Upper lobe of right lung (tissue), 1 donor: ENCODE measurements at regions not wholly inside any gene's neighbourhood (a gene's known extent, or its start where the extent isn't known, plus 50 kb on each side); places are given as distances from the start of the nearest gene placed in this dataset.

Source experiments
- ATAC-seq: fragments of 200-7000 bp; cut with Tn5 transposase; one replicate; pipeline ENCODE4 v1.9.1; 2020; ENCODE audit warnings: mild to moderate bottlenecking, moderate library complexity
- DNase-seq: peaks from one replicate; pipeline ENCODE4 v3.0.0-alpha.2; 2020
- H3K27ac ChIP-seq: fragments of 200-600 bp; one replicate; pipeline ENCODE4 v1.8.0; 2022
- H3K27me3 ChIP-seq: fragments of 200-600 bp; one replicate; pipeline ENCODE4 v1.8.0; 2022; ENCODE audit warnings: mild to moderate bottlenecking
- H3K36me3 ChIP-seq: fragments of 200-600 bp; one replicate; pipeline ENCODE4 v1.8.0; 2022
- H3K4me1 ChIP-seq: fragments of 200-600 bp; one replicate; pipeline ENCODE4 v1.8.0; 2022
- H3K4me3 ChIP-seq: fragments of 200-600 bp; one replicate; pipeline ENCODE4 v1.8.0; 2022; ENCODE audit warnings: mild to moderate bottlenecking
- H3K9me3 ChIP-seq: fragments of 200-600 bp; one replicate; pipeline ENCODE4 v1.8.0; 2022
- CTCF ChIP-seq: fragments of 200-600 bp; IDR thresholded peaks from one replicate; pipeline ENCODE4 v1.8.0; 2022; ENCODE audit warnings: antibody characterized with exemption
- intact Hi-C: fragments of 100-400 bp; cut with DNase I; formaldehyde crosslinking; loops from one replicate; pipeline ENCODE4 v1.11.0; 2022
- donor health status: DM: no; HTN: yes; CAD: no; lungs with severe emphysema.

DNA sequence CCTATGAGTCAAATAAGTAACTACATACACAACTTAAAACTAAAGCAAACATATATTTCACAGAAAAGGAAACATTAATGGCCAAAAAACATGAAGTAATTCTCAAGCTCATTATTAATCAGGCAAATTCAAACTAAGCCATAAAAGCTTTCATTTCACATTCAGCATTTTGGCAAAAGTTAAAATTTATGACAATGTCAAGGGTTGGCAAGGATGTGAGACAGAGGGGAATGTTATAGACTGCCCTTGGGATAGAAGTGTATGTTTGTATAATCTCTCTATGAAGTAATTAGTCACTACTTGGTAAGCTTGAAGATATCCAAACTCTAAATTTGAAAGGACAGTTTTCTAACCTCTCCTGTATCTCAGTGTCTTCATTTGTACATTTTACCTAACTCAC lies 539.4 kb downstream of the RIT2 start:
- H3K36me3 ChIP-seq, result no peaks in the 10 kb centered on the region
- no peaks in the 10 kb centered on the region for H3K27me3 ChIP-seq
- ATAC-seq (no peak), DNase-seq (no peak)
- no peak for TF ChIP-seq CTCF
- no peaks in the 10 kb centered on the region for H3K4me1 ChIP-seq
- no peak overlapping the region for H3K27ac ChIP-seq
- no peak overlapping the region for H3K4me3 ChIP-seq
- no peaks in the 10 kb centered on the region for H3K9me3 ChIP-seq
- intact Hi-C loops, result no loop called here

DNA sequence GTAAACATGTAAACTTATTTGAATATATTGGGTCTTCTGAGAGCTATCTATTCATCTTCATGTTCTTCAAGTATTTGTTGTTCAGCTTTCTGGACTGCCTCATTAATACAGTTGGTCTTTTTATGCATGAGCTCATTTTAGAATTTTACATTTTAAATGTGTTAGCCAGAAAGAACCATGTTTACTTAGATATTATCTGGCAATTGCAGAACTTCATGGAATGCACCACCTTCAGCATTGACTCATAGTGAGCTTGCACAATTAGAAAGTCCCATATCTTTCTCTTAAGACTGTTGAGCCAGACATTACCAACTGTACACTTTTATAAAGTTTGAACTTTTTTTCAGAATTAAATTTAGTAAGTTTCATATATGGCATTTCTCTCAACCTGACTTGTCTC lies 536.7 kb downstream of the RIT2 start:
- Histone ChIP-seq H3K9me3 (no peaks in the 10 kb centered on the region), H3K27ac (no peak overlapping the region), H3K4me3 (no peak overlapping the region), H3K27me3 (no peaks in the 10 kb centered on the region), H3K36me3 (no peaks in the 10 kb centered on the region), H3K4me1 (no peaks in the 10 kb centered on the region)
- intact Hi-C loops, result no loop called here
- DNase-seq (no peak), ATAC-seq (no peak)
- no peak for TF ChIP-seq CTCF

DNA sequence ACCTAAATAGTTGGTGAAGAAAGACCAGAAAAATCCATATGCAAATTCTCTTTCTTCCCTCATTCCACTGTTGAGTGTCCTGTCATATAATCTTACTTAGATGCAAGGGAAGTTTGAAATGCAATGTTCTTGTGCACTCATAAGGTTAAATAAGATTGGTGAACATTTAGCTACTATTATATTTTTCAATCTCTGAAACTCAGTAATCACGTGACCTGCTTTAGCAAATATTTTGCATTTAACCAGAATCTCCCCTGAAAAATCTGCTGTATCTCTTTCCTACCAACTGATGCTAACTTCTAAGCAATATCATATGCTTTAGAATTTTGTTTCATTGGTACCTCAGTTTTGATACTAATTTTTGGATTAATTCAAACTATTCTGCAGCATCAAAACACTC lies 533.2 kb downstream of the RIT2 start:
- no peak for ATAC-seq
- no peak for DNase-seq
- intact Hi-C loops, result no loop called here

GRCh38 chr18:42583283-42583731 lies 532.2 kb downstream of the RIT2 start:
- intact Hi-C loops, result no loop called here
- H3K27me3 ChIP-seq, result no peaks in the 10 kb centered on the region
- no peaks in the 10 kb centered on the region for H3K9me3 ChIP-seq
- no peak for DNase-seq
- H3K36me3 ChIP-seq, result no peaks in the 10 kb centered on the region
- no peak overlapping the region for H3K27ac ChIP-seq
- H3K4me3 ChIP-seq, result no peak overlapping the region
- H3K4me1 ChIP-seq, result no peaks in the 10 kb centered on the region
- peak; percentile 25 for ATAC-seq
- TF ChIP-seq CTCF, result no peak

More for the DNA sequence above, 533.2 kb downstream of the RIT2 start:
- Histone ChIP-seq H3K36me3 (no peaks in the 10 kb centered on the region), H3K4me1 (no peaks in the 10 kb centered on the region), H3K4me3 (no peak overlapping the region), H3K9me3 (no peaks in the 10 kb centered on the region), H3K27me3 (no peaks in the 10 kb centered on the region), H3K27ac (no peak overlapping the region)
- TF ChIP-seq CTCF, result no peak

- no peak for TF ChIP-seq CTCF
- DNase-seq (no peak), ATAC-seq (no peak)
- Histone ChIP-seq H3K36me3 (no peaks in the 10 kb centered on the region), H3K27ac (no peak overlapping the region), H3K9me3 (no peaks in the 10 kb centered on the region), H3K27me3 (no peaks in the 10 kb centered on the region), H3K4me3 (no peak overlapping the region), H3K4me1 (no peaks in the 10 kb centered on the region)
- intact Hi-C loops, result no loop called here
Measured at GRCh38 chr18:42586601-42587000, 528.9 kb downstream of the RIT2 start.

GRCh38 chr18:42588786-42589185 lies 526.7 kb downstream of the RIT2 start:
- no peaks in the 10 kb centered on the region for H3K36me3 ChIP-seq
- intact Hi-C loops, result no loop called here
- ATAC-seq (no peak), DNase-seq (no peak)
- no peaks in the 10 kb centered on the region for H3K4me1 ChIP-seq
- H3K27ac ChIP-seq, result no peak overlapping the region
- H3K9me3 ChIP-seq, result no peaks in the 10 kb centered on the region
- no peak overlapping the region for H3K4me3 ChIP-seq
- no peaks in the 10 kb centered on the region for H3K27me3 ChIP-seq
- no peak for TF ChIP-seq CTCF
